GM12875 (cell line): ENCODE measurements at regions not wholly inside any gene's neighbourhood (a gene's known extent, or its start where the extent isn't known, plus 50 kb on each side); places are given as distances from the start of the nearest gene placed in this dataset.
"Not testable (repeated sequence)": the region's sequence is repeated elsewhere in the genome, so short reads cannot be mapped to it uniquely, and the experiment has no call there.

Experiments used
- H3K4me3 ChIP-seq: one replicate; pipeline ENCODE4 v1.5.1; 2011; ENCODE audit warnings: low read depth, low read length, control low read depth
- TF ChIP-seq, protein P1 (sequence below): IDR thresholded peaks from 2 replicates; pipeline ENCODE4 v1.5.1; 2011; ENCODE audit warnings: low read depth, mild to moderate bottlenecking, control low read depth, inconsistent platforms, low read length, moderate library complexity, borderline replicate concordance; ENCODE audit not compliant: insufficient read depth

DNA sequence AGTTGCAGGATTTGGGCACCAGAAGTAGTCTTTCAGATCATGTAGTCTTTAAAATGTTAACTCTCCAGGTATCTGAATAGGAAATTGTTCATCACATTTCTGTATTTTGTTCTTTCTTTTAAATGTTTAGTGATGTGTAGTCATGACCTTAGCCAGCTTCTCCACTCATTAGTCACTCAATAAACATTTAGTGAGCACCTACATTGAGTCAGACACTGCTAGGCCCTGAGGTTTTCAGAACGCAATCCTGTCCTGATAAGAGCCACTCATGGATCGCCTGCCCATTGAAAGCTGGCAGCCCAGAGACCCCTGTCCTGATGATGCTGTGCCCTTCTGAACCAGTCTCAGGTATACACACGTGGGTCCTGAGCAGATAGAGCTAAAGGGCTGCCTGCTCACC, 163.4 kb upstream of the HEY2 start:
- TF ChIP-seq, protein P1, sequence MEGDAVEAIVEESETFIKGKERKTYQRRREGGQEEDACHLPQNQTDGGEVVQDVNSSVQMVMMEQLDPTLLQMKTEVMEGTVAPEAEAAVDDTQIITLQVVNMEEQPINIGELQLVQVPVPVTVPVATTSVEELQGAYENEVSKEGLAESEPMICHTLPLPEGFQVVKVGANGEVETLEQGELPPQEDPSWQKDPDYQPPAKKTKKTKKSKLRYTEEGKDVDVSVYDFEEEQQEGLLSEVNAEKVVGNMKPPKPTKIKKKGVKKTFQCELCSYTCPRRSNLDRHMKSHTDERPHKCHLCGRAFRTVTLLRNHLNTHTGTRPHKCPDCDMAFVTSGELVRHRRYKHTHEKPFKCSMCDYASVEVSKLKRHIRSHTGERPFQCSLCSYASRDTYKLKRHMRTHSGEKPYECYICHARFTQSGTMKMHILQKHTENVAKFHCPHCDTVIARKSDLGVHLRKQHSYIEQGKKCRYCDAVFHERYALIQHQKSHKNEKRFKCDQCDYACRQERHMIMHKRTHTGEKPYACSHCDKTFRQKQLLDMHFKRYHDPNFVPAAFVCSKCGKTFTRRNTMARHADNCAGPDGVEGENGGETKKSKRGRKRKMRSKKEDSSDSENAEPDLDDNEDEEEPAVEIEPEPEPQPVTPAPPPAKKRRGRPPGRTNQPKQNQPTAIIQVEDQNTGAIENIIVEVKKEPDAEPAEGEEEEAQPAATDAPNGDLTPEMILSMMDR = no peak
- H3K4me3 ChIP-seq = no peak overlapping the region

DNA sequence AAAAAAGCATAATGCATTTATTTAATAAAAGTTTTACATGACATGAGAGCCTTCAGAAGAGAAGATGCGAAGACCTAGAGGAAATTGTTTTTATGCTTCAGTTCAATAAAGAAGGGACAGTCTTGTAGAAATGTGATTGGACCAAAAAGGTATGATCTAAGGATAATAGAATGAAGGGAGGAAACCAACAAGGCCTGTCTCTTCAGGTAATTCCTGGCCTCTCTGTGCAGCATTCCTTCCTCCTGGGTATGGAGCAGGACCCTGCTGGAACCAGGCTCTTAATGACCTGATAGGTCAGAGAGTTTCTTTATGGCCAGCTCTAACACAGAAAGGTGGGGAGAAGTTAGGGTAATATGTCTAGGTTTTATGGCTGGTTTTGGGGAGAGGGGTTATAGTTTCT, 162.8 kb upstream of the HEY2 start:
- TF ChIP-seq, protein P1 = no peak
- H3K4me3 ChIP-seq = no peak overlapping the region

DNA sequence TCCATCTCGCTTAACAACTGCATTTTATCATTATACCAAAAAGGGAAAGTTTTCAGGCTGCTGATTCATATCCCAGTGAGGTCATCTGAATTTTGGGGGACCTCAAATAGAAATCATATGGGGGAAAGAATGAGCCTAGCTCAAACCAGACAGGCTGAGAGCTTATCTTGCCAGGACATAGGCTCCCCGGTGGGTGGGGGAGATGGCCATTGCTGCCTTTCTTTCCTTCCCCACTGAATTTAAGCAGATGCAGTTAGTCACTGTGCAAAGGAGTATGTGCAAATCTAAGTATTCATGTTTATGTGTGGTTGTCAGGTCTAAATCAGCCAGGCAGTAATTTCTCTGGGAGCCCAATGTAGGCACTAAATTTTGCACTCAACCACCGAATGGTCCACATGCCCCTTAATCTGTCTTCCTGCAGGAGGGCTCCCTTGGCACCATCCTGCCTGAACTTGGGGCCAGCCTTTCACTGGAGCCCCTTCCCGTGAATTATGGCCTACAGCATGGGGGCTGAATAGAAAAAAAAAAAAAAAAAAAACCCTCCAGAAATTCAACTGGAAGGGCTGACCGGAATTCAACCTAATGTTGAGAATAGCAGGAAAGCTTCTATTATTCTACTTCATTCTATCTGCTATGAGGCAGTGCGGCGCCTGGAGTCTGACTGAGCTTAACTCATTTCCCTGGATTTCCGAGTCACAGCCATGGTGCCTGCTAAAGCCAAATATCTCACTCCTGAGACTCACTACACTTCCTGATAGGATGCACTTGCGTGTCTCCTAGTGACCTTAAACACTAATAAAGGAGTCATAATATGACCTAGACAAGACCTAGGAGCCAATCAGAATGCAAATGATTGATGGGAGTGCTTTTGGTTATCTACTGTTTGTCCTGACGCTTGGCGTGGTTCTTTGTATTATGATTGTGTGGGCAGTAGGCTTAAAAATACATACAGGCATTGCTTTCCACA, 161.5 kb upstream of the HEY2 start:
- TF ChIP-seq, protein P1 = no peak
- H3K4me3 ChIP-seq = no peak overlapping the region

DNA sequence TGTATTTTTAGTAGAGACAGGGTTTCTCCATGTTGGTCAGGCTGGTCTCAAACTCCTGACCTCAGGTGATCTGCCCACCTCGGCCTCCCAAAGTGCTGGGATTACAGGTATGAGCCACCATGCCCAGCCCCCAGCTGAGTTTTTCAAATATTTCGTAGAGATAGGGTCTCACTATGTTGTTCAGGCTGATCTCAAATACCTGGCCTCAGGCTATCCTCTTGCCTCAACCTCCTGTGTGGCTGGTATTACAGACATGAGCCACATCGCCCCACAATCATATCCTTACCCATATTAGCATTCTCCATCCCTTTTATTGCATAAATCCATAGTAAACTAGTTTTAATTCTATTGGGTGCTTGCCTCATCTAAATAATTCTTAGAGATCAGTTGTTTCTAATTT, 157.6 kb upstream of the HEY2 start:
- not testable (repeated sequence) for H3K4me3 ChIP-seq

DNA sequence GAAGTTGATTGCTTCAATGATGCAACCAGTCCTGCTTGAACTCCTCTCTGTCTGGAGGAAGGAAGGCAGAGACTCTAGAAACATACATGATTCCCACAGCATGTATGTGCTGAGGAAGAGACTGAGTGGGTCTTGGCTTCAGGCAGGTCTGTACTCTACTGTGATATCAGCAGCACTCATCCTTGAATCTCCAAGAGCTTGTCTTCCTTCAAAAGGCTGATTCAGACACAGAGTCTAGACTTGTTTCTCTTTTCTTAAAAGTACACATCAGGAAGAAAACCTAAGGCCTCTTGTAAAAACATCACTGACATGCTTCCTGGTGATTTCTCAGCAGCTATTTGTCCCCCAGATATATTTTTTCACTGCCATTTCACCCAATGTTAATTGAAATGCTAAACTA, 155.7 kb upstream of the HEY2 start:
- TF ChIP-seq, protein P1 = no peak
- no peak overlapping the region for H3K4me3 ChIP-seq

DNA sequence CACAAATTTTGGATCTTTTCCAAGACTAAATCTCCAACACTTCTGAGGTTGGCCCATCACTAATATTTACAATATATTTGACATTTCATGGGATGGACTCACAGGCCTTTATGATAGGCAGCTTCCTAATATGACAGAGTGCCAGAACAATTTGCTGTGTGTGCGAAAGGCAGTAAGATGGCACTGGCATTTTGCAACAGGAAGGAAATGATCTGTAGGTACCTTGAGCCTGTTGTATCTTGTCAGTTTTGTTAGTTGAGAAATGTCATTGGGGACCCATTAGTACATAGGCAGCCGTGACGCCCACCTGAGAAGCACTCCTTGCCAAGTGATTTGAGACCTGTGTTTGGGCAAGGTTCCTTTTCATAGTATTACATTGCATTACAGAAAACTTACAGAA, 153.4 kb upstream of the HEY2 start:
- TF ChIP-seq, protein P1 = no peak
- no peak overlapping the region for H3K4me3 ChIP-seq

DNA sequence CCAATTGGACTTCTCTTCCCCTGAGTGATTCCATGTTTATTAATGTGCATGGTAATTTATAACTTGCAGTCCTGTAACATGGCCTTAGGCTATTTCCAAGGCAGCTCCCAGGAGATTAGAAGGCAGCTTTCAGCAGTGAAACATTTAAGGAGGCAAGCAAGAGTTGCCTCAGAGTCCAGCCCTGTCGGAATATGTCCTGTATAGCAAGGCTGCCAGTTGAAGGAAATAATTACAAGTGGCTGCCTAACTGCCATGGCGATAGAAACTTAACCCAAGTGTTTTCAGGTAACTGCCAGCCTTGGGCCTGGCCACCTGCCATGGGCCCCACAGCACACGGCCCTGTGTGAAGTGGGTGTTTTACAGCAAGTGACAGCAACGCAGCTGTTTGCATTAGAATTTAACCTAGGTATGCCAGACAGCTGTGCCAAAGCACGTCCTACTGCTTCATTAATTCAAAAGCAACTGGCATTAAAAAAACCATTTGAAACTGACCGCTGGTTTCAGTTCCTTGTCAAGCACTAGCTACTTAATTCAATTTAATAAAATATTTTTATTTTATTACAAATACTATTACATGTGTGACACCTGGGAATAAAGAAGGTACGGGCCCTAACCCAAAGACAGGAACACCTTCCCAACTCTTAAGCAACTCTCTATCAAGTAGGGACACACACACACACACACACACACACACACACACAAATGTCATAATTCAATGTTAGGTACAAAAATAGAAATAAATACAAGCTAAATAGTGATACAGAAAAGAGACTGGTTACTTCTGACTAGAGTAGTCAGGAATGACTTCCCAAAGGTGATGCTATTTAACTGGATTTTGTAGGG, 151.8 kb upstream of the HEY2 start:
- no peak overlapping the region for H3K4me3 ChIP-seq
- TF ChIP-seq, protein P1 = no peak
